ENCODE measurements at regions not wholly inside any gene's neighbourhood (a gene's known extent, or its start where the extent isn't known, plus 50 kb on each side); places are given as distances from the start of the nearest gene placed in this dataset.
"Not testable (repeated sequence)": the region's sequence is repeated elsewhere in the genome, so short reads cannot be mapped to it uniquely, and the experiment has no call there.

DNA sequence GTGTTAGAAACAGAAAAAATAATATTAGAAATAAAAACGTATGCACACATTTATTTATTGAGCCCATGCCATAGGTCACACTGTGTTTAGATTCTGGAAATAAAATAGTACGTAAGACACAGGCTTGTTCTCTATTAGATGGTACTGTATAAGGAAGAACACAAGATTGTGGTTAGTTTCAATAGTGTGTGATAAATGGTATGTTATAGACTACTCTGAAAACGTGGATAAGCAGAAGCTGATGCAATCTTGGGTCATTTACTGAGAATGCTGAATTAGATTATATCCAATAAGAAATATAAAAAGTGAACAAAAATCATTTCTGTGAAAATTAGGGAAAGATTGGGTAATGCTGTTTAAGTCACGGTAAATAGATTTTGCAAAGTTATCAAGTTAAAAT, 1456.4 kb upstream of the ACO1 start:
- no peak overlapping the region for H3K4me3 ChIP-seq (ENCODE audit: control insufficient read depth, low read depth, low read length)
- TF ChIP-seq, protein P1, sequence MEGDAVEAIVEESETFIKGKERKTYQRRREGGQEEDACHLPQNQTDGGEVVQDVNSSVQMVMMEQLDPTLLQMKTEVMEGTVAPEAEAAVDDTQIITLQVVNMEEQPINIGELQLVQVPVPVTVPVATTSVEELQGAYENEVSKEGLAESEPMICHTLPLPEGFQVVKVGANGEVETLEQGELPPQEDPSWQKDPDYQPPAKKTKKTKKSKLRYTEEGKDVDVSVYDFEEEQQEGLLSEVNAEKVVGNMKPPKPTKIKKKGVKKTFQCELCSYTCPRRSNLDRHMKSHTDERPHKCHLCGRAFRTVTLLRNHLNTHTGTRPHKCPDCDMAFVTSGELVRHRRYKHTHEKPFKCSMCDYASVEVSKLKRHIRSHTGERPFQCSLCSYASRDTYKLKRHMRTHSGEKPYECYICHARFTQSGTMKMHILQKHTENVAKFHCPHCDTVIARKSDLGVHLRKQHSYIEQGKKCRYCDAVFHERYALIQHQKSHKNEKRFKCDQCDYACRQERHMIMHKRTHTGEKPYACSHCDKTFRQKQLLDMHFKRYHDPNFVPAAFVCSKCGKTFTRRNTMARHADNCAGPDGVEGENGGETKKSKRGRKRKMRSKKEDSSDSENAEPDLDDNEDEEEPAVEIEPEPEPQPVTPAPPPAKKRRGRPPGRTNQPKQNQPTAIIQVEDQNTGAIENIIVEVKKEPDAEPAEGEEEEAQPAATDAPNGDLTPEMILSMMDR (conservative IDR thresholded peaks at IDR 0.05; ENCODE audit: control insufficient read depth, insufficient read depth, low read depth, low read length) = no peak
- DNase-seq (ENCODE audit: low read depth) = no peak

DNA sequence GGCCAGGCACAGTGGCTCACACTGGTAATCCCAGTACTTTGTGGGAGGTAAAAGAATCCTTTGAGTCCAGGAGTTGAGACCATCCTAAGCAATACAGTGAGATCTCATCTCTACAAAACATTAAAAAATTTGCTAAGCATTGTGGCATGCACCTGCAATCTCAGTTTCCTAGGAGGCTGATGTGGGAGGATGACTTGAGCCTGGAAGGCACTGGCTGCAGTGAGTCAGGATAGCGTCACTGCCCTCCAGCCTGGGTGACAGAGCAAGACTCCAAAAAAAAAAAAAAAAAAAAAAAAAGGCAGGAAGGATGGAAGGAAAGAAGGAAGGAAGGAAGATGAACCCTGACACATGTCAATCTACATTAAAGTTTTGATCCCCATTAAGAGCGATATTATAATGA, 1452.2 kb upstream of the ACO1 start:
- H3K4me3 ChIP-seq (ENCODE audit: control insufficient read depth, low read depth, low read length) = no peak overlapping the region
- TF ChIP-seq, protein P1 (conservative IDR thresholded peaks at IDR 0.05; ENCODE audit: control insufficient read depth, insufficient read depth, low read depth, low read length) = no peak
- peak; percentile 0 for DNase-seq (ENCODE audit: low read depth)

DNA sequence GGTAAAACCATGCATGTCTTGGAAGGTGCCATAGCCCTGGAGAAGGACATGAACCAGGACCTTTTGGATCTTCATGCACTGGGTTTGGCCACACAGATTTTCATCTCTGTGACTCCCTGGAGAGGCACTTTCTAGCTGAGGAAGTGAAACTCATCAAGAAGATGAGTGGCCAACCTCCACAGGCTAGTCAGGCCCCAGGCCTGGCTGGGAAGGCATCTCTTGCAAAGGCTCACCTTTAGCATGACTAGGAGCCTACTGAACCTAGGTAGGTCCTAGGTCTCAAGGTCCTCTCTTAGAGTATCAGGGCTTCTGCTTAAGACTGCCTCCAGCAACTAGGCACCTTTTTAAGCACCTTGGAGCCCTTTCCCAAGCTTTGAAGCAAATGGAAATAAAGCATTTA, 1448.7 kb upstream of the ACO1 start:
- no peak for DNase-seq (ENCODE audit: low read depth)
- no peak overlapping the region for H3K4me3 ChIP-seq (ENCODE audit: control insufficient read depth, low read depth, low read length)
- TF ChIP-seq, protein P1 (conservative IDR thresholded peaks at IDR 0.05; ENCODE audit: control insufficient read depth, insufficient read depth, low read depth, low read length) = no peak

DNA sequence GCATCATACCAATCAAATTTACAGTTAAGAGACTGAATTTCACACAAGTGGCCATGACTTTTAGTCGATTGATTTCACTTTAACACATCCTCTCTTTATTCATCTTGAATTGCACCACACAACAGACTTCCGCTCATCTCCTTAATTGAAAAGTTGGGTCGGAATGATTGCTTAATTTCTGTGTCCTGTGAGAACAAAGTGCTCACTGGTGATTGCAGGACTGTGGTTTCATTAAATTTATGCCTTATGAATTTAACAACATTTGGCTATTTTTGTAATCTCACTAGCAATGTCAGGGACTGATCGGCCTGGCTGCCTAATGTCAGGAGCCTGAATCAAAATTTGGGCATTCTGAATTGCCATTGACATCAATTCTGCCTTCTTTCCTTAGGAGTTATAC, 1447.3 kb upstream of the ACO1 start:
- TF ChIP-seq, protein P1 (conservative IDR thresholded peaks at IDR 0.05; ENCODE audit: control insufficient read depth, insufficient read depth, low read depth, low read length) = no peak
- DNase-seq (ENCODE audit: low read depth) = no peak
- H3K4me3 ChIP-seq (ENCODE audit: control insufficient read depth, low read depth, low read length) = no peak overlapping the region

DNA sequence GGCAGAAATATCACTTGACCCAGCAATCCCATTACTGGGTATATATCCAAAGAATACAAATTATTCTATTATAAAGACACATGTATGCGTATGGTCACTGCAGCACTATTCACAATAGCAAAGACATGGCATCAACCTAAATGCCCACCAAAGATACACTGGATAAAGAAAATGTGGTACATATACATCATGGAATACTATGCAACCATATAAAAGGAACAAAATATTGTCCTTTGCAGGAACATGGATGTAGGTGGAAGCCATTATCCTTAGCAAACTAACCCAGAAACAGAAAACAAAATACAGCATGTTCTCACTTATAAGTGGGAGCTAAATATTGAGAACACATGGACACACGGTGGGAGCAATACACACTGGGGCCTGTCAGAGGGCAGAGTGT, 1441.6 kb upstream of the ACO1 start:
- H3K4me3 ChIP-seq (ENCODE audit: control insufficient read depth, low read depth, low read length); DNase-seq (ENCODE audit: low read depth): not testable (repeated sequence)

DNA sequence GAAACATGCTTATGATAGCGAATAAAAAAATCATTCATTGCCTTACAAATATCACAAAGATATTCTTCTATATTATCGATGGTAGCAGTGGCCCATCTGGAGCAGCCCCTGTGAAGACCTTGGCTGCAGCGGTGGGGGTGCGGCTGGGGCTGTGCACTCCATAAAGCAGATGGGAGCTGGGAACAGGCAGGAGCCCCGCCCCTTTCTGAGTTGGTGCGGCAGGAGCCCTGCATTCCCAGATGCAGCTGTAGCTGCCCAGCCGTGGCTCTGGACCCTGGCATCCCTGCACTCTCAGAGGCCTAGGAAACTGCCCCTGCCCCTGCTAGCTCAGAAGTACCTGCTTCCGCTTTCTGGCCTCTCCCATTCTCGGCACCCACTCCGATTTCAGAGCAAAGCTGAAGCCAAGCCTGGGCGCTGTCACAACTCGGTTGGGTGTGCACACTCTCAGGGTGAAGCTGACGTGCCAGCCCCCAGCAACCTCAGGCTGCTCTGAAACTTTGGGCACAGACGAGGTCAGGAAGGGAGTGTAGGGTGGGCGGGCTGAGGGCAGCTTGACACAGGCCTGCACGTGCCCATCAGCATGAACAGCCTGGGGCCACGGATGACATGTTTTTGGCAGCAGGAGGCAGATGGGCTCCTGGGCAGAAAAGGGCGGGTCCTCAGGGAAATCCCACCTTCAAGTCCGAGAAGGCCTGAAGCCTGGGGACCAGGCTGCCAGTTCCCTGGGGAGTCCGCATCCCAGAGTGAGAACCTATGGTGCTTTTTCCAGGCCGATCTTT, 1440.8 kb upstream of the ACO1 start:
- DNase-seq (ENCODE audit: low read depth) = no peak
- H3K4me3 ChIP-seq (ENCODE audit: control insufficient read depth, low read depth, low read length) = no peak overlapping the region
- TF ChIP-seq, protein P1 (conservative IDR thresholded peaks at IDR 0.05; ENCODE audit: control insufficient read depth, insufficient read depth, low read depth, low read length) = no peak

DNA sequence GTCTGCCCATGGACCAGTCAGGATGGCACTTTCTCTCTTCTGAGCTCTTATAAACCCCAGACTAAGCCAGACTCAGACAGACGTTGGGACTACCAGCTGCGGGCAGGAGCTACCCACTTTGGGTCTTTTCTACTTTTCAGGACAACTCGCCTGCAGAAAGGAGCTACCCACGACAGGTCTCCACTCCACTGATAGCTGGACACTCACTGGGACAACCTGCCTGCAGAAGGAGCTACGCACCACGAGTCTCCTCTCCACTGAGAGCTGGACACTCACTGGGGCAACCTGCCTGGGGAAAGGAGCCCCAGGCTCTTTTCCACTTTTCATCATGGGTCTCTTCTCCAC, 1440.2 kb upstream of the ACO1 start:
- no peak overlapping the region for H3K4me3 ChIP-seq (ENCODE audit: control insufficient read depth, low read depth, low read length)
- no peak for DNase-seq (ENCODE audit: low read depth)
- TF ChIP-seq, protein P1 (conservative IDR thresholded peaks at IDR 0.05; ENCODE audit: control insufficient read depth, insufficient read depth, low read depth, low read length) = no peak
